SK-N-MC (cell line): ENCODE measurements at regions not wholly inside any gene's neighbourhood (a gene's known extent, or its start where the extent isn't known, plus 50 kb on each side); places are given as distances from the start of the nearest gene placed in this dataset.

Experiments used
- EZH2 ChIP-seq: fragments of 200-600 bp; sonication (generic); IDR thresholded peaks from one replicate; pipeline ENCODE4 v1.6.1; 2017; ENCODE audit warnings: antibody characterized with exemption
- POLR2AphosphoS5 ChIP-seq: IDR thresholded peaks from 2 replicates; pipeline ENCODE4 v1.6.1; 2012; ENCODE audit warnings: mild to moderate bottlenecking, low read depth, low read length, borderline replicate concordance

GRCh38 chr3:44074181-44074580, 167.5 kb upstream of the TOPAZ1 start:
- no peak for TF ChIP-seq EZH2
- no peak for TF ChIP-seq POLR2AphosphoS5
